ENCODE measurements at regions not wholly inside any gene's neighbourhood (a gene's known extent, or its start where the extent isn't known, plus 50 kb on each side); places are given as distances from the start of the nearest gene placed in this dataset.

GRCh38 chr14:83874662-83875061, 1655.3 kb upstream of the FLRT2 start:
- H3K4me3 ChIP-seq, result no peak overlapping the region
- WGBS, result 62% methylated on average over 1 of the region's 1 CpG
- no peak for DNase-seq (ENCODE audit: low spot score)
- H3K27ac ChIP-seq, result no peak overlapping the region
- intact Hi-C loops (cut with DNase I), result no loop called here
- H3K27me3 ChIP-seq (replicated peaks; ENCODE audit: insufficient read depth), result no peaks in the 10 kb centered on the region
- no peak for TF ChIP-seq CTCF (IDR thresholded peaks at IDR 0.05)
- TF ChIP-seq POLR2A (IDR thresholded peaks at IDR 0.05), result no peak
- TF ChIP-seq POLR2AphosphoS5 (IDR thresholded peaks at IDR 0.05), result no peak
- no peaks in the 10 kb centered on the region for H3K9me3 ChIP-seq
- no peaks in the 10 kb centered on the region for H3K4me1 ChIP-seq (replicated peaks)
- H3K36me3 ChIP-seq, result no peaks in the 10 kb centered on the region

GRCh38 chr14:83883732-83884131, 1646.2 kb upstream of the FLRT2 start:
- no peak for DNase-seq (ENCODE audit: low spot score)
- Histone ChIP-seq H3K36me3 (no peaks in the 10 kb centered on the region), H3K27ac (no peak overlapping the region), H3K27me3 (replicated peaks; ENCODE audit: insufficient read depth) (no peaks in the 10 kb centered on the region), H3K4me3 (no peak overlapping the region), H3K4me1 (replicated peaks) (no peaks in the 10 kb centered on the region), H3K9me3 (no peaks in the 10 kb centered on the region)
- 71% methylated on average over 1 of the region's 1 CpG for WGBS
- no peak for TF ChIP-seq POLR2A (IDR thresholded peaks at IDR 0.05)
- TF ChIP-seq CTCF (IDR thresholded peaks at IDR 0.05), result no peak
- no peak for TF ChIP-seq POLR2AphosphoS5 (IDR thresholded peaks at IDR 0.05)
- intact Hi-C loops (cut with DNase I), result no loop called here

- WGBS, result 58% methylated on average over 4 of the region's 4 CpGs
- no peaks in the 10 kb centered on the region for H3K36me3 ChIP-seq
- no peak overlapping the region for H3K27ac ChIP-seq
- no peaks in the 10 kb centered on the region for H3K27me3 ChIP-seq (replicated peaks; ENCODE audit: insufficient read depth)
- H3K4me1 ChIP-seq (replicated peaks), result no peaks in the 10 kb centered on the region
- intact Hi-C loops (cut with DNase I), result no loop called here
- no peak for DNase-seq (ENCODE audit: low spot score)
- no peak overlapping the region for H3K4me3 ChIP-seq
- no peaks in the 10 kb centered on the region for H3K9me3 ChIP-seq
- TF ChIP-seq POLR2A (IDR thresholded peaks at IDR 0.05) (no peak), POLR2AphosphoS5 (IDR thresholded peaks at IDR 0.05) (no peak), CTCF (IDR thresholded peaks at IDR 0.05) (no peak)
Measured at GRCh38 chr14:83885837-83886293, 1644.1 kb upstream of the FLRT2 start.

GRCh38 chr14:83887866-83888265, 1642.1 kb upstream of the FLRT2 start:
- Histone ChIP-seq H3K4me3 (no peak overlapping the region), H3K27me3 (replicated peaks; ENCODE audit: insufficient read depth) (no peaks in the 10 kb centered on the region), H3K4me1 (replicated peaks) (no peaks in the 10 kb centered on the region), H3K36me3 (no peaks in the 10 kb centered on the region), H3K9me3 (no peaks in the 10 kb centered on the region), H3K27ac (no peak overlapping the region)
- DNase-seq (ENCODE audit: low spot score), result no peak
- 93% methylated on average over 1 of the region's 1 CpG for WGBS
- TF ChIP-seq CTCF (IDR thresholded peaks at IDR 0.05) (no peak), POLR2A (IDR thresholded peaks at IDR 0.05) (no peak), POLR2AphosphoS5 (IDR thresholded peaks at IDR 0.05) (no peak)
- intact Hi-C loops (cut with DNase I), result no loop called here

GRCh38 chr14:83893447-83893846, 1636.5 kb upstream of the FLRT2 start:
- no peaks in the 10 kb centered on the region for H3K36me3 ChIP-seq
- TF ChIP-seq CTCF (IDR thresholded peaks at IDR 0.05) (no peak), POLR2A (IDR thresholded peaks at IDR 0.05) (no peak), POLR2AphosphoS5 (IDR thresholded peaks at IDR 0.05) (no peak)
- intact Hi-C loops (cut with DNase I), result no loop called here
- H3K27ac ChIP-seq, result no peak overlapping the region
- no peak overlapping the region for H3K4me3 ChIP-seq
- no peaks in the 10 kb centered on the region for H3K9me3 ChIP-seq
- H3K27me3 ChIP-seq (replicated peaks; ENCODE audit: insufficient read depth), result no peaks in the 10 kb centered on the region
- no peak for DNase-seq (ENCODE audit: low spot score)
- H3K4me1 ChIP-seq (replicated peaks), result no peaks in the 10 kb centered on the region

All from prostate gland (tissue), 2 donors.